NCI-H2227 (cell line): ENCODE measurements at regions not wholly inside any gene's neighbourhood (a gene's known extent, or its start where the extent isn't known, plus 50 kb on each side); places are given as distances from the start of the nearest gene placed in this dataset.
"Not testable (repeated sequence)": the region's sequence is repeated elsewhere in the genome, so short reads cannot be mapped to it uniquely, and the experiment has no call there.

Experiments
- DNase-seq: peaks from one replicate; lab custom pipeline; 2025; ENCODE audit not compliant: unreplicated experiment; lab: John Stamatoyannopoulos, UW

- DNase-seq, result no peak
Observed at GRCh38 chr2:16247326-16248122, 307.2 kb downstream of the MYCN start.

GRCh38 chr2:16246911-16247310 lies 306.6 kb downstream of the MYCN start:
- no peak for DNase-seq

DNA sequence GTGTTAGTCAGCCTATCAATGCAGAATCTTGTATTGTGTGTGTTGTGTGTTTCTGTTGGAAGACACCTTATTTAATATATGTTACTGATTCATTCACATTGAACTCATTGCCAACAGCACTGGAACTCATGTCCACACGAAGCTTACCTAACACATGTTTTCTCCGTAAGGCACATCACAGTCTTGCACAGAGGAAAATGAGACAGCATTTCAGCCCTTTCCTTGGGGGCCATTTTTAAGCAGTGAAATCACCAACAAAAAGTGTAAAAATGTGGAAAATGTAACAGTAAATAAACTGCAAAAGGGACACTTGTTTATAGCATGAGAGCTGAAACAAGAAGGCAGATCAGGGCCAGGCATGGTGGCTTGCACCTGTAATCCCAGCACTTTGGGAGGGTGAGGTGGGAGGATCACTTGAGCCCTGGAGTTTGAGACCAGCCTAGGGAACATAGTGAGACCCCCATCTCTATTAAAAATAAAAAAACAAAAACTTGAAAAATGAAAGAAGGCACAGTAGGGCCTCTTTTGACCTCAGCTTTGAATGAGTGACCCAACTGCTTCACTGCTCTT lies 306.0 kb downstream of the MYCN start:
- DNase-seq, result no peak

DNA sequence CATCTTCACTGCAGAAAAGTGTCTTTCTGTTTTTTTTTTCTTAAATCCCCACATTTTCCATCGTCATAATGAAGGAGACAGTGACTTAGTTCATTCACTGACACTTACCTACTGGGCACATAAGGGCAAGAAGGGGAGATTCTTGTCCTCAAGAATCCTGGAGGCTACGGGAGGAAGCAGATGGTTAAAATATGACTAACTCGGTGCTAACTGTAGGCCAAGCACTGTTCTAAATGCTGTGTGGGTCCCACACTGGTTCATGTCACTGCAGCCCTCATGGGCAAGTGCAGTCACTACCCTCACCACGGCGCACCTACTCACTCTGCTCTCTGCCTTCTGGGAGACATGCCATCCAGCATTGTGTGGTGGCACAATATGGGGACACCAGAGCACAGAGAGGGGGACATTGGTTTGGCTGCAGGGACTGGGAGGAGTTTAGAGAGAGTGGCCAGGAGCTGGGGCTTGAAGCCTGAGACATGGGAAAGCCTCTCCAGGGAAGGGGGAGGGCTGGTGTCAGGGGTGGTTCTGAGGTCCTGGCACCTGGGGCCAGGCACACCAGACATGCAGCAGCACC lies 305.2 kb downstream of the MYCN start:
- no peak for DNase-seq

- no peak for DNase-seq
Observed at GRCh38 chr2:16244966-16245320, 304.6 kb downstream of the MYCN start.

DNA sequence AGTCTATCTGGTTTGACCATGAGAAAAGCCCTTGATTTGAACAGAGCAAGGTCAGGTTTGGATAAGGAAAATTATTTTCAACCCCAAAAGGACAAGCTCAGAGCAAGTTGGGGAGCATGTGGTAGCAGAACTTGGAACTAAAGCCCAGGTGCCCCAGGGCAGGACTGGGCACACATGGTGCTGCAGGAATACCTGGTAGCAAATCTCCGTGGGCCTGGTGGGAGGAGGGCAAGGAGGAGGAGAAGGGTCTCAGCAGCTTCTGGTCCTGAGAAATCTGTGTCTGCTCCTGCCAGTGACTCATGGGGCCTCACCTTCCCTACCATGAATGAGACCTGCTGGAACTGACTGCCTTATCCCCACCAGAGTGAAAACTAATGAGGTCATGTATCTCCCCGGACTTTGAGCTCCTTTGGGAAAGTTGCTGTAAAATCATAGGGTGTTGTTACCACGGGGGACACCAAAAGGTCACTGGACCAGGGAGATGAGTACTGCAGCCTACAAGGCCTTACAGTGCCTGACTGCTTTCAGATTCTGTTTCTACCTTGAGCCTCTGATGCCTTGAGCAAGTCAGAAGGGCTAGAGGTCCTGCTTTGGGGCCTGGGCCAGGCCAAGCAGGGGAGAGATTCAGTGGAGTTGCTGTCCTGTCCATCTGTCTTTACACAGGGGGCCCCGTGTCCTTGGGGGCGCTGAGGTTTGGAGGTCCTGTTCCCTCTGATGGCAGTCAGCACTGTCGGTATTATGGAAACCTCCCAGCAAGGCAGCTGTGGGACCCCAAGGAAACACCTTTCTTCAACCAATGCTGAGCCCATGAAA lies 304.0 kb downstream of the MYCN start:
- no peak for DNase-seq

DNA sequence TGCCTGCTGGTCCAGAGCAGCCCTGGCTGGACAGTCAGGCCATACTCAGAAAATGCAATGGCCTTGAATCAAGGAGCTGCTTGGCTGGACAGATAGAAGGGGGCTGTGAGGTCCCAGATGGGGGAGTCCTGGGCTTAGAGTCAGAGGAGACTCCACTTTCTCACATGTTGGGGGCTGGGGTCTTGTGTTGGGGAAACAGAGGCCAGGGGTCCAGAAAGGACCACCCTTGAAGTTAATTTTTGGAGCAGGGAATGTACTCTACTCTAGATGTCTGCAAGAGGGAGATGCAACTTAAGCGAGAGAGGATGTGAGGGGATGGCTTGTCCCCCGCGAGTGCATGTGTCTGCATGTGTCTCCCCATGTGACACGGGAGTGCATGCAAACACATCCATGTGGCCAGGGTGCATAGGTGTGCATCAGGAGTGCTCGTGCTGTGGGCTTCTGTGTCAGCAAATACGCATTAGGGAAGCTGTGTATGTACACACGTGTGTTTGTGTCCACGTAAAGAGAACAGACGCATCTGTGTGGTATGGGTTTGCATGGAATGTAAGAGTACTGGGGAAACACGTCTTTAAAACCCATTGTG lies 303.2 kb downstream of the MYCN start:
- DNase-seq, result no peak

DNA sequence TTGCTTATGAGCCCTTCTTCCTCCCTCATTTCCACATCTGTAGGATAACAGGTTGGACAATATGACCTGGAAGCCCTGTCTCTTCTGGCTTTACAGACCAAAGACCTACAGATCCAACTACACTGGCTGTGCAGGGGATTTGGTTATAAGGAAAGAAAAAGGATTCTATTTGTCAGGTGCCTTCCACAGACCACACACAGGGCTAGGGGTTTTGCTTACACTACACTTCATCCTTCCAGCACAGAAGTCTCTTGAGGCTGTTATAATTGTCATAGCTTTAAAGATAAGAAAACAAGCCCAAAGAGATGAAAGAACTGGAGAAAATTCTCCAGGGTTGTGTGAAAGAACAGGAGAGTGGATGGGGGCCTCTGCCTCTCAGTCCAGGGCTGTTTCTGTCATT lies 302.6 kb downstream of the MYCN start:
- DNase-seq, result no peak

- no peak for DNase-seq
Observed at GRCh38 chr2:16241166-16242160, 301.1 kb downstream of the MYCN start.

DNA sequence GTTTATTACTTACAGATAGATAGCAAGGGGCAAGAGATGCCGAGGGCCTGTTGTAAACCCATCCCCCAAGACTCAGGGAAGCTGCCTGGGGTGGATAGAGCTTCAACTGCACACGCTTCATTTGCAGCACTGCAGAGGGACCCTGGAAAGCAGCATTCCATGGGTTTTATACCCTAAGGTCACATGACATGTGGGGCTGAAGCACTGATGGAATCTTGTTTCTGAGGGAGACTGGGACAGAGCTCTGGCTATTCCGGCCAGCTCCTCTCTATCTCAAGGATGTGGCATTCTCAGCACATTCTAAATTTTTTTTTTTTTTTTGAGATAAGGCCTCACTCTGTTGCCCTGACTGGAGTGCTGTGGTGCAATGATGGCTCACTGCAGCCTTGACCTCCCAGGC lies 300.1 kb downstream of the MYCN start:
- DNase-seq, result no peak

GRCh38 chr2:16239296-16239850 lies 299.0 kb downstream of the MYCN start:
- DNase-seq, result no peak

DNA sequence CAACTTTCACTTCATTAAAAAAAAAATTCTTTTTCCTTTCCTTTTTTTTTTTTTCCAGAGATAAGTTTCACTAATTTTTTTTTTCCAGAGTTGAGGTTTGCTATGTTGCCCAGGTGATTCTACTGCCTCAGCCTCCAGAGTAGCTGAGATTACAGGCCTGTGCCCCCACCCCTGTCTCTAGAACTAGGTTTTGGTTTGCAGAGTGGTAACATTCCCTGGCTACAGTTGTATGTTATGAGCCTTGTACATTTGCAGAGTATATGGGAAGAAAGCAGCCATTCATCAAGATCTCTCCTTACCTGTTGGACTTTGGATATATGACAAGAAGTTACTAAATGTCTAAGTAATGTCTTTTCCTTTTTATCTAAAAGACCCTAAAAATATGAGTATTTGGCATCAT lies 298.4 kb downstream of the MYCN start:
- DNase-seq, result no peak

- DNase-seq, result no peak
Observed at GRCh38 chr2:16238001-16238761, 297.8 kb downstream of the MYCN start.

DNA sequence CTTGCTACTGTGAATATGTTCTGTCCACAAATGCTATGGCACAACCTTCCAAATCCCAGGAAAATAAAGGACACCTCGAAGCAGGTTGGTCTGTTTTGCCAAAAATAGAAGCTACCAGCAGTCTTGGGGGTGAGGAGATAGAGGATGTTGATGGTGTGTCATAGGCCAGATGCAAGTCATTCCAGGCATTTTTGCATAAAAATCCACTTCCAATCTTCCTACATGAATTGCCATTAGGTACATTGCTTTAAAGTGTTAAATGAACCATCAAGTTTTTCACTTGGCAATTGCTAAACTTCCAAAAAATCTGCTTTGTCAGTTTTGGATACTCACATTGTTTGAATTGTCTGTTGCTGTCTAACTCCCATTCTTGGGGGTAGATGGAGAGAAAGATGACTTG lies 295.4 kb downstream of the MYCN start:
- DNase-seq, result no peak

DNA sequence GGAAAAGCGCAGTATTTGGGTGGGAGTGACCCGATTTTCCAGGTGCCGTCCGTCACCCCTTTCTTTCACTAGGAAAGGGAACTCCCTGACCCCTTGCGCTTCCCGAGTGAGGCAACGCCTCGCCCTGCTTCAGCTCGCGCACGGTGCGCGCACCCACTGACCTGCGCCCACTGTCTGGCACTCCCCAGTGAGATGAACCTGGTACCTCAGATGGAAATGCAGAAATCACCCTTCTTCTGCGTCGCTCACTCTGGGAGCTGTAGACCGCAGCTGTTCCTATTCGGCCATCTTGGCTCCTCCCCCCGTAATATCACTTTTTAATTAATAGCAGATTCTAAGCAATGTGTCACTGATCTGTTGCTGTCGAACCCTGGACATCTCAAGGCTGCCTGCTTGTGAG lies 294.9 kb downstream of the MYCN start:
- not testable (repeated sequence) for DNase-seq

- DNase-seq, result no peak
Observed at GRCh38 chr2:16228951-16229350, 288.6 kb downstream of the MYCN start.

DNA sequence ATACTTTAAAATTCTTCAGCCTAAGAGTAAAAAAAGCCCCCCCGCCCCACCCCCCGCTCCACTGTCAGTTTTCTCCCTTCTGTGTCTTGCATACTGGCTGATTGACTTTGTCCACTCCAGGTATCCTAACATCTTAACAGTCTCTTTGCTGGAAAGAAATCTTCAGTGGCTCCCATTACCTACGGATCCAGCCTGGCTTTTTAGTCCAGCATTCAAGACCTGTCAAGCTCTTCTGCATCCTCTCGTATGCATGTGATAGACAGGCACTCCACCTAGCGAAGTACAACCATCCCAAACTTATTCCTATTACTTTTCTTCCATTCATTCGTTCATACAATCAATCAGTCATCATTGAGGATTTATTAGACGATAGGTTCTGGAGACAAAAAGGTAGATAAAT lies 288.1 kb downstream of the MYCN start:
- no peak for DNase-seq

DNA sequence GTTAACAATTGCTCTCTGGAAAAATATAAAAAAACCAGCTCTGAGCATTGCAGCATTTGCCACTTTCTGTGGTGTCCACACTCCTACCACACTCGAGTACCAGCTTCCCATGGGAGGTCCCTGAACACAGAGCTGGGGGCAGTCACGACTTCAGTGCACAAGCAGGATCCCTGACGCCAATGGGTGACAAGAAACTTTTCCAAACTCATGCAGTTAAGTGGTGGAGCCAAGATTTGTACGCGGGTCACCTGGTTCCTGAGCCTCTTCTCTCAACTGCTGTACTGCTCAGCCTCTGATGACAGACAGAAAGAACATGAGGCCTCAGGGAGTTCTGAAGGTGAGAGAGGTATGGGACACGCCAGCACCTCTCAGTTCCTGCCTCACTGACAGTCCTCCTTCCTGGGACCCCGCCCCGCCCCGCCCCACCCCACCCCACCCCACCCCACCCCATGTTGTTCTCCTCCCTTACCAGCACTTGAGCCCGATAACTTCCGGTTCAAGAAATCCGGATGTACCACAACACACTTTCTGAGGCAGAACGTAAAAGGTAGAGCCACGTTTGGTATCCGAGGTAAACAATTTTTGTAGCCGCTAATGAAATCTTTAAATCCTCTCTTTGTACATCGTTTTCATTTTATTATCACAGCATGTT lies 287.6 kb downstream of the MYCN start:
- DNase-seq, result no peak
